ENCODE measurements at regions not wholly inside any gene's neighbourhood (a gene's known extent, or its start where the extent isn't known, plus 50 kb on each side); places are given as distances from the start of the nearest gene placed in this dataset.

DNA sequence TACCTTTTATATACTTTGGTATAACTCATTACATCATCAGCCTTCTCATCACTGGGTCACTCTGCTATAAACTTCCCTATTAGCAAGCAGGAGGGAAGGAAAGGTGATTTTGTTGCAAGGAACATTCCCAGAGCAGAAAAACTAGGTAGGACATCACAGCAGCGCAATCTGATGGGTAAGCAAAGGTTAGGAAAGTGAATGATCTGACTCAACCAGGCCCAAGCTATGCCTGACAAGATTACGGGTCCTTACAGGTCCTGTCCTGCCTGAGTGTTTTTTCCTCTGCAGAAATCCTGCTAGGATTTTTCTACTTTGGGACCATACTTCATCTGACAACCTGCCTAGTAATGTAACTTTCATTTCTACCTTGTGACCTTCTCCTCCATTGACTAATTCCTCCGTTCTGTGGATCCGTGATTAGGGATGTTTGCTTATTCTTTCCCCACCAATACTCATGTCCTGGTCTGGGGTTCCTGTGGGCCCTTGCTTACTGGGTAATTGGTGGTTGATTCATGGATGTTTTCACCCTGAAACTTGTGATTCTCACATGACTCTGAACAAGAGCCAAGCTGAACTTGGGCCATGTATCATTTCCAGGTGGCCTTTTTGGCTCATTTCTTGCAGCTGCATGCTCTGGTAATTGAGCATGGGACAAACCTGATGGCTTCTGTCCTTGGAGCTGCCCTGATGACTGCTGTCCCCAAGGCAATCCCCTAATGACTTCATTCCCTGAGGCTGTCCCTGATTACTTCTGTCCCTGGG lies 111.9 kb upstream of the KIT start:
- H3K4me1 Mint-ChIP-seq (ENCODE audit: unreplicated experiment): peaks cover 33% of the 10 kb centered on the region
- no peak for DNase-seq (ENCODE audit: extremely low spot score, unreplicated experiment)
- H3K4me3 Mint-ChIP-seq: no peak overlapping the region
- no peaks in the 10 kb centered on the region for H3K36me3 Mint-ChIP-seq
- peaks cover 2% of the 10 kb centered on the region for H3K27me3 Mint-ChIP-seq
- H3K27ac Mint-ChIP-seq: no peak overlapping the region
- H3K9me3 Mint-ChIP-seq: no peaks in the 10 kb centered on the region
- TF ChIP-seq, protein P1, sequence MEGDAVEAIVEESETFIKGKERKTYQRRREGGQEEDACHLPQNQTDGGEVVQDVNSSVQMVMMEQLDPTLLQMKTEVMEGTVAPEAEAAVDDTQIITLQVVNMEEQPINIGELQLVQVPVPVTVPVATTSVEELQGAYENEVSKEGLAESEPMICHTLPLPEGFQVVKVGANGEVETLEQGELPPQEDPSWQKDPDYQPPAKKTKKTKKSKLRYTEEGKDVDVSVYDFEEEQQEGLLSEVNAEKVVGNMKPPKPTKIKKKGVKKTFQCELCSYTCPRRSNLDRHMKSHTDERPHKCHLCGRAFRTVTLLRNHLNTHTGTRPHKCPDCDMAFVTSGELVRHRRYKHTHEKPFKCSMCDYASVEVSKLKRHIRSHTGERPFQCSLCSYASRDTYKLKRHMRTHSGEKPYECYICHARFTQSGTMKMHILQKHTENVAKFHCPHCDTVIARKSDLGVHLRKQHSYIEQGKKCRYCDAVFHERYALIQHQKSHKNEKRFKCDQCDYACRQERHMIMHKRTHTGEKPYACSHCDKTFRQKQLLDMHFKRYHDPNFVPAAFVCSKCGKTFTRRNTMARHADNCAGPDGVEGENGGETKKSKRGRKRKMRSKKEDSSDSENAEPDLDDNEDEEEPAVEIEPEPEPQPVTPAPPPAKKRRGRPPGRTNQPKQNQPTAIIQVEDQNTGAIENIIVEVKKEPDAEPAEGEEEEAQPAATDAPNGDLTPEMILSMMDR (conservative IDR thresholded peaks at IDR 0.05): no peak

DNA sequence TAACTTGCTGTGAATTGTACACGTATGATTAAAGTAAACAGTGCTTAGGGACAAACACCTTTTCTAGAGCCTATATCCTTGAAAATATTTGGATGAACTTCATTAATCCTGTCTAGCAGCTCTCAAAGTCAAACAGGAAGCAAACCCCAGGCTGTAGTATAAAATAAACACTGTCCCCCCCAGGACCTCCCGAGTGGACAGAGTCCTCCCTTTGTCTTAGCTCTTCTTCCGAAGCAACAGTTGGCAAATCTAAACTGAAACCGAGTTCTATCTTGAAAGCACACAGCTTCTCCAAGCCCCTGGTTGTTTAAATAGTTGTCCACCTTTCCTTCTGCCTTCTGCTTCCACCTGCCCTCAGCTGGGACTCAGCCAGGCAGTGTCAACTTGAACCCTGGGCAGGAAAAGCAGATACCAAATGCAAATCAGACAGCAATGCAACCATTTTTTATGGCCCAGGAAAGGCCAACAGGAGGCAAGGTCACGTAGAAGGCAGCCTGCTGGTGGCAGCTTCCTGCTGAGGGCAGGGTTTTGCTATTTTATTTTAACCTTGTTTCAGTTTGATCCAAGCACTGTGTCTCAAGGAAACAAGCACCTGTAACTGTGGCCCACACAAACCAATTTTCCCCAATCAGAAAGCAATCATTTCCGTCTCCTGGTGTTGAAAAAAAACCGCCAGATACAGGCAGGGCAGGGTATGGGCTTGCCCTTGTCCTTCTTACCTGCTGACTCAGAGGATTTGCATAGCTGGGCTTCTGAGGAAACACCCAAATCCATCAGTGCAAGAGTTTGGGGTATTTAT lies 110.3 kb upstream of the KIT start:
- TF ChIP-seq, protein P1 (conservative IDR thresholded peaks at IDR 0.05): no peak
- no peak for DNase-seq (ENCODE audit: extremely low spot score, unreplicated experiment)
- Mint-ChIP-seq H3K36me3 (no peaks in the 10 kb centered on the region), H3K27me3 (peaks cover 2% of the 10 kb centered on the region), H3K4me1 (ENCODE audit: unreplicated experiment) (peaks cover 17% of the 10 kb centered on the region), H3K9me3 (no peaks in the 10 kb centered on the region), H3K4me3 (no peak overlapping the region), H3K27ac (no peak overlapping the region)

DNA sequence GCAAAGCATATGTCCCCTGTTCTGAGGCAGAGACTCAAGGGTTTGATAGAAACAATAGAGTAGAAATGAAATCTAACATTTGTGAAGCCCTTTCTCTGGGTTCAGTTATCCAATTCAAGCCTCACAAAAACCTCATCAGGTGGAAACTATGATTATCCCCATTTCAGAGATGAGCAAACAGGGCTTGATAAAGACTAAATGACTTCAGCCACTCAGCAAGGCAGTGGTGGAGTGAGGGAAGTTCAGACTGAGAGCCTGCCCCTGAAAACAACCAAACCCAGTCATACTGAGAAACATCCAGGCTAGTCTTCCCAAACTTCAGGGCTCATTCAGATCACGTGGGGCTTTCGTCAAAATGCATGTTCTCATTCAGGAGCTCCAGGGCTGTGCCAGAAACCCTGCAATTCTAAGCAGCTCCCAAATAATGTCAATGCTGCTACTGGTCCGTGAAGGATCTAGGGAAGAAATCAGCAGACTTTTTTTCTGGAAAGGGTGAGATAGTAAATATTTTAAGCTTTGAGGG lies 109.6 kb upstream of the KIT start:
- Mint-ChIP-seq H3K27ac (no peak overlapping the region), H3K36me3 (no peaks in the 10 kb centered on the region), H3K4me1 (ENCODE audit: unreplicated experiment) (peaks cover 15% of the 10 kb centered on the region), H3K9me3 (no peaks in the 10 kb centered on the region), H3K4me3 (no peak overlapping the region), H3K27me3 (peaks cover 2% of the 10 kb centered on the region)
- DNase-seq (ENCODE audit: extremely low spot score, unreplicated experiment): no peak
- TF ChIP-seq, protein P1 (conservative IDR thresholded peaks at IDR 0.05): no peak

DNA sequence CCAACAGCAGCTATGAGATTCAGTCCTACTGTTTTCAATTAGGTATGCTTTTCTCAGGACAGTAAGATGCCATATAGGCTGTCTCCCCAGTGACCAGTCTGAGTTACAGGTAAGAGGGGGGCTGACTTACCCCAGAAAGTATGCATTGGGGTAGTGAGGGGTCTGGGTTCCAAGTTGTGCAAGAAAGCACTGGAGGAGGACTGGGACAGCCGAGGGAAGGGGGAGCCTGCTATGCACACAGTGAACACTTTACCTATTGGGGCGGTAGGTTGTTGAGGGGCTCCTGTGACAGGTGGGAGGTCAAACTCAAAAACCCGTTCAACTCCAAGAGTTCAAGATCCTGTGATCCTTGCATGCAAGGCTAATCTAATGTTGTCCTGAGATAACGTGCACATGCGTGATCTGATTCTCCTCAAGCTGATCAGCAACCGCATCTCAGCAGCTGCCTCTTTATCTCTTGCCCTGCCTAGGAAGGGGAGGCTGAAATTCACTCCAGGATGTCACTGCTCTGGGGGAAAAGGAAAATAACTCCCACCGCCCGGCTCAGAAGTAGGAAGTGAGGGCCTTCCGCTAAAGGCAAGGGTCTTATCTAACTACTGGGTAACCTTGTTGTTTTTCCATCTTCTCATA lies 108.8 kb upstream of the KIT start:
- H3K27ac Mint-ChIP-seq: no peak overlapping the region
- H3K9me3 Mint-ChIP-seq: no peaks in the 10 kb centered on the region
- H3K36me3 Mint-ChIP-seq: no peaks in the 10 kb centered on the region
- H3K4me1 Mint-ChIP-seq (ENCODE audit: unreplicated experiment): peaks cover 11% of the 10 kb centered on the region
- peaks cover 2% of the 10 kb centered on the region for H3K27me3 Mint-ChIP-seq
- no peak overlapping the region for H3K4me3 Mint-ChIP-seq
- DNase-seq (ENCODE audit: extremely low spot score, unreplicated experiment): no peak
- TF ChIP-seq, protein P1 (conservative IDR thresholded peaks at IDR 0.05): no peak

DNA sequence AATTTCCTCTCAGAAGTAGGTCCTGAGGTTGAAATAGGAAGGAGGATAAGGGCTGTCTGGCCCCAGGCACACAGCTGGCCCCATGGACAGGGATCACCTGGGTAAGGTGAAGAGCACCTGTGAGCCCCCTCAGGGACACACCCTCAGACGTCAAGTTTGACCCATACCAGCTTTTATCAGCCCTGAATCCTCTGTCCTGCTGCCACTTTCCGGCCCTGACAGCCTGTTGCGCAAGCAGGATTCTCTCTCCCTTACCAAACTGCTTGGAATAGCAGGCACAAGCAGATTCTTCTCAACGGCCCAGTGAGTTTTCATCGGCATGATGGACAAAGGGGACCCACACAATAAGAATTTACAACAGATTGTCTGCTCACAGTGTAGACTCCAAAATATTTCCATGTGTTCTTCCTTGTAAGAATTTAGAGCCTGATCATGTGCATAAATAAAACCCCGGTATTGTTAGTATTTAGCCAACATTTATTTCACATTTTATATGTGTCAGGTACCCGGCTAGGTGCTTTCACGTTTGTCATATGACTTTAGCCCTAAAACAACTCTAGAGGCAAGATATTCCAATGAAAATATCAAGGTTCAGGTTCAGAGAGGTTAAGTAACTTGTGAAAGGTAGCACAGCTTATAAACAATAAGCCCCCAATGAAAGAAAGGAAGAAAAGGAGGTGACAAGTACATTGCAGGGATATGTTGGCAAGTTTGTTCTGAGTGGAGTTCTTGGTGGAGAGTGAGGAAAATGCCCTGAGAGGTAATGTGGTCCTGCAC lies 107.2 kb upstream of the KIT start:
- no peak for DNase-seq (ENCODE audit: extremely low spot score, unreplicated experiment)
- TF ChIP-seq, protein P1 (conservative IDR thresholded peaks at IDR 0.05): no peak
- H3K9me3 Mint-ChIP-seq: no peaks in the 10 kb centered on the region
- H3K27ac Mint-ChIP-seq: no peak overlapping the region
- H3K4me1 Mint-ChIP-seq (ENCODE audit: unreplicated experiment): peaks cover 8% of the 10 kb centered on the region
- no peaks in the 10 kb centered on the region for H3K27me3 Mint-ChIP-seq
- no peak overlapping the region for H3K4me3 Mint-ChIP-seq
- no peaks in the 10 kb centered on the region for H3K36me3 Mint-ChIP-seq

Data from type B pancreatic cell (in vitro differentiated cells).